Activated CD4-positive, CD25-positive, alpha-beta regulatory T cell (primary cell): ENCODE measurements at regions not wholly inside any gene's neighbourhood (a gene's known extent, or its start where the extent isn't known, plus 50 kb on each side); places are given as distances from the start of the nearest gene placed in this dataset.
"Not testable (repeated sequence)": the region's sequence is repeated elsewhere in the genome, so short reads cannot be mapped to it uniquely, and the experiment has no call there.

Source experiments
- DNase-seq, 4 experiments: peaks; one replicate each; lab custom pipeline; 2025; lab: John Stamatoyannopoulos, UW

DNA sequence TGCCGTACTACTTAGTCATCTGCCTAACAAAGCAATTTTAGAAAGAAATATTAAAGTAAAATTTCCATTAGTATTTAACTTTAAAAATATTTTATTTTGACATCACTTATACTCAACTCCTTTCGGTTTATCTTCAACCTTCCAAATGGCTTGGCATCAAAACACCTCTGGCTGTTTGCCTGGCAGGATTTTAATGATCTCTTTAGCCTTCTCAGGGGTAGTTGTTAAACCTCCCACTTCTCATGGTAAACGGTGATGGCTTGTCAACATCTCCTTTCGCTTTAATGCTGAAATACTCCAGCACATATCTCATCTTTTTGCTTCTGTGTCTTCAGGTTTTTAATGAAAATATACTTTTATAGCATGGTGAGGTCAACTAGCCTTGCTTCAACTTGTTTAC, 747.1 kb downstream of the CETN3 start:
- no peak for DNase-seq

GRCh38 chr5:89638871-89639270, 755.9 kb upstream of the MEF2C start:
- no peak for DNase-seq

DNA sequence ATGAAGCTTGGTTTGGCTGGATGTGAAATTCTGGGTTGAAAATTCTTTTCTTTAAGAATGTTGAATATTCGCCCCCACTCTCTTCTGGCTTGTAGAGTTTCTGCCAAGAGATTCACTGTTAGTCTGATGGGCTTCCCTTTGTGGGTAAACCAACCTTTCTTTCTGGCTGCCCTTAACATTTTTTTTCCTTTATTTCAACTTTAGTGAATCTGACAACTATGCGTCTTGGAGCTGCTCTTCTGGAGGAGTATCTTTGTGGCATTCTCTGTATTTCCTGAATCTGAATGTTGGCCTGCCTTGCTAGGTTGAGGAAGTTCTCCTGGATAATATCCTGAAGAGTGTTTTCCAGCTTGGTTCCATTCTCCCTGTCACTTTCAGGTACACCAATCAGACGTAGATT, 751.2 kb upstream of the MEF2C start:
- not testable (repeated sequence) for DNase-seq

DNA sequence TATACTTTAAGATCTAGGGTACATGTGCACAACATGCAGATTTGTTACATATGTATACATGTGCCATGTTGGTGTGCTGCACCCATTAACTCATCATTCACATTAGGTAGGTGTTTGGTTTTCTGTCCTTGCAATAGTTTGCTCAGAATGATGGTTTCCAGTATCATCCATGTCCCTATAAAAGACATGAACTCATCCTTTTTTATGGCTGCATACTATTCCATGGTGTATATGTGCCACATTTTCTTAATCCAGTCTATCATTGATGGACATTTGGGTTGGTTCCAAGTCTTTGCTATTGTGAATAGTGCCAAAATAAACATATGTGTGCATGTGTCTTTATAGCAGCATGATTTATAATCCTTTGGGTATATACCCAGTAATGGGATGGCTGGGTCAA, 747.1 kb upstream of the MEF2C start:
- not testable (repeated sequence) for DNase-seq

GRCh38 chr5:89628876-89629635, 746.1 kb upstream of the MEF2C start:
- no peak for DNase-seq

GRCh38 chr5:89615839-89616518, 733.0 kb upstream of the MEF2C start:
- DNase-seq: no peak

- no peak for DNase-seq
Measured at GRCh38 chr5:89613222-89613956, 730.4 kb upstream of the MEF2C start.

GRCh38 chr5:89606939-89607534, 724.1 kb upstream of the MEF2C start:
- no peak for DNase-seq

- DNase-seq: no peak
Measured at GRCh38 chr5:89604342-89604741, 721.4 kb upstream of the MEF2C start.

- DNase-seq: no peak
Measured at GRCh38 chr5:89601880-89602279, 718.9 kb upstream of the MEF2C start.

DNA sequence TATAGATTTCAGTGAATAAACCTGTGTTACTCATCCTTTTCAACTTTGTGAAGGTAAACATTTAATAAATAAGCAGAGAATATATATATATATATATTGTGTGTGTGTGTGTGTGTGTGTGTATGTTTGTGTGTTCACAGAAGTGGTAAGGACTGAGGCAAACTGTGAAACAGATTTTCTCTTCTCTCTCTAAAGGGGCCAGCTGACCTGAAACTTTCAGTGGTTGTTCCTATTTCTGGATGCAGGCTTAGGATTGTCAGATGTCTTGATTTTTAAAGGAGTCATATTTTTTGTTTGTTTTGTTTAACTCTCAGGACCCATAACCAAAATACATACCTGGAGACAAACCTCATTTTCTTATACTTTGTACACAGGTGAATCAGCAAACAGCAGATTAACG, 714.9 kb upstream of the MEF2C start:
- DNase-seq: no peak

DNA sequence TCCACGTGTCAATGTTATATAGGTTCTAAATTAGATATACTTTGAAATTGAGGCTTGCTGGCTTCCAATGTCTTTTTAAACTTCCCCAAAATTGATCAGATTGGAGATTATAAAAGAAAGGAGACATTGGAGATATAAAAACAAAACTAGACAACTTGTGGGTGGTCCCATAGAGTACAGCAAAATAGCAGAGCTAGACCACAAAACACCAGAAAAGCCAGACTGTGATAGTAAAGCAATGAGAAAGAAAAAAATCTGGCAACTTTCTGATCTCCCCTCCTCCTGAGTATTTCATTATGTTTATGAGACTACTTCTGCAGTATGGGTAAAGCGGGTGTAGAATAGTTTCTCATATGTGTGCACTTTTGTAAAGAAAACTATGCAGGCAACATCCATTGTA, 713.8 kb upstream of the MEF2C start:
- no peak for DNase-seq

GRCh38 chr5:89595056-89595455, 712.1 kb upstream of the MEF2C start:
- no peak for DNase-seq

DNA sequence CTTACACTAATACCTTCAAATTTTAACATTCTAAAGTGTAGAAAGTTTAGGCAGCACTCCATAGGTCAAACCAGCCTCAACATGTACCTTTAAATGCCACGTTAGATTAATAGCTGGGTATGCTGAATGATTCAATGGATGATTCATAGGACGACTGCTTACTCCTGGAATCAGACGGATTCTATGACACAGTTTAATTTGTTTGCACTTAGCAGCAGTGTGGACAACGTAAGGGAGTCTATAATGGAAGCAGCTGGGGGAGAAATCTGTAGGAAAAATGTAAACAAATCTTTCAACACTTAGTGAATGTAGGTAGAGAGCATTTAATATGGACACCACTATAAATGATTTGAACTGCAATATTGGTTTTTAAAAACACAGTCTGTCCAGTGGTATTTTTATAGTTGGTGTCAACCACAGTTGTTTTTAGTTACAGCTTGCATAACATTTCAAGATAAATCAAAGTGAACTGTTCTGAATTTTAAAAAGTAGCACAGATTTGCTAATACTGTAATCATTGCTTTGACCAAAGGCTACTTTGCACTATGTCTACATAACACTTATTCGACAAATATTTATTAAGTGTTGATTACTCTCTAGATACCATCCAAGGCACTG, 701.5 kb upstream of the MEF2C start:
- DNase-seq: no peak

DNA sequence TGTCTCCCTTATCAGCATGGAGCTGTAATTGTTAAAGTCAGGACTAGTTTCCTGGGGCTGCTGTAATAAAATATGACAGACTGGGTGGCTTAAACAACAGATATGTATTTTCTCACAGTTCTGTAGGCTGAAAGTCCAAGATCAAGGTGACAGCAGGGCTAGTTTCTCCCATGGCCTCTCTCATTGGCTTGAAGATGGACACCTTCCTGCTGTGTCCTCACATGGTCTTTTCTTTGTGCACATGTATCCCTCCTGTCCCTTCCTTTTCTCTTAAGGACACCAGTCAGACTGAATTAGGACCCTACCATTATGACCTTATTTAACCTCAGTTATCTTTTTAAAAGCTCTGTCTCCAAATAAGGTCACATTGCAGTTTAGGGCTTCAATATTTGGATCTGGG, 700.5 kb upstream of the MEF2C start:
- no peak for DNase-seq

- DNase-seq: no peak
Measured at GRCh38 chr5:89582768-89583339, 699.9 kb upstream of the MEF2C start.

GRCh38 chr5:89580976-89581375, 698.0 kb upstream of the MEF2C start:
- no peak for DNase-seq

DNA sequence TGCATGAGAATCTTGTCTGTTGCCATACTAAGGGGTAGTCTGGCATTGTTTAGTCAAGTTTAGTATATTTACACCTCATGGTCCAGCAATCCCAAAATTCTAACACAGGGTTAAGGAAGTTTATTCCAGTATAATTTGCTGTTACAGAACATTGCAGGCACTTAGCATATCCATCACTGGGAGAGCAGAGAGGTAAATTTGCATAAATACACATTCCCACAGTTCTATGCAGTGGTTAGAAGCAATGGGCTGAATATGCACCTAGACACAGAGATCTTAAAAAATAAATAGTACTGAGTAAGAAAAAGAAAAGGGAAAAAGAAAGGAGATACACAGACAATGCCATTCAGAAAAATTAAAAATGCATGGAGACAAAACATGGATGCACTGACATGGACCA, 692.3 kb upstream of the MEF2C start:
- DNase-seq: no peak

GRCh38 chr5:89573345-89573744, 690.4 kb upstream of the MEF2C start:
- DNase-seq: no peak

DNA sequence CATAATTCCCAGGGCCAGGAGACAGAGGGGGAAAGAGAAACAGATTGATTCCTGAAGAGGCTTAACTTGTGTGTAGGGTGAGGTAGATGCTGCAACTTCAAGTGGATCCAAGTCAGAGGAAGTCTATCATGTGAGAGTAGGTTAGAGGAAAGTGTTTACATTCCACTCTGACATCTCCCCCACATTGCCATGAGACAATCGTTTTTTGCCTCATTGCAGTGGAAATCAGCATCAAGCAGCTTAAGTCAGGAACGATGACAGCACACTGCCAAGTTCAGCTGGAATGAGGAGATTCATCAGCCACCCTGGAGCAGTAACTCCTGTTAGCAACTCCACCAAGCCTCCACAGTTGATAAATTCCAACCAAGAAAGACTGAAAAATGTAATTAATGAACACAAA, 689.7 kb upstream of the MEF2C start:
- no peak for DNase-seq

DNA sequence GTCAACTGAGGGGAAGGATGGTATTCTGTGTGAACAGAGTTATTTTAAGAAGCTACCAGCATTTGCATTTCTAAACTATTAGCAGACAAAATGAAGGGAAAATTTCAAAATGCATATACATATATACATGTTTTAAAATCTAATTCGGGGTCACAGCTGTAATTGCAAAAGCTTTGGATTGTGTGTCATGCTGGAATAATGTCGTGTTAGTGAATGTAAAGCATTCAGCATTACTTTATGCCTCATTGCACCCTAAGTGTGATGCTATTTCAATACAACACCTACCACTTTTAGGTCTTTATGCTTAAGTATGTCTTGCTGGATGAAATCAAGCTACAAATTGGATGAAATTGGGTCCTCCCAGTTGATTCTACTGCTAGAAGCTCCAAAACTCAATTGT, 687.6 kb upstream of the MEF2C start:
- no peak for DNase-seq

- no peak for DNase-seq
Measured at GRCh38 chr5:89566340-89566739, 683.4 kb upstream of the MEF2C start.
